GM19043 (cell line): ENCODE measurements at regions not wholly inside any gene's neighbourhood (a gene's known extent, or its start where the extent isn't known, plus 50 kb on each side); places are given as distances from the start of the nearest gene placed in this dataset.

Source experiments
- ATAC-seq: cut with Tn5 transposase; IDR thresholded peaks from one replicate; pipeline ENCODE4 v1.9.1; 2021; ENCODE audit warnings: low read depth; ENCODE audit not compliant: unreplicated experiment

- no peak for ATAC-seq
Observed at GRCh38 chr12:92585115-92585727, 117.6 kb upstream of the PLEKHG7 start.

- ATAC-seq: no peak
Observed at GRCh38 chr12:92583910-92584309, 118.9 kb upstream of the PLEKHG7 start.

GRCh38 chr12:92582893-92583292, 119.9 kb upstream of the PLEKHG7 start:
- no peak for ATAC-seq

- no peak for ATAC-seq
Observed at GRCh38 chr12:92582475-92582874, 120.3 kb upstream of the PLEKHG7 start.

GRCh38 chr12:92581604-92582003, 121.2 kb upstream of the PLEKHG7 start:
- no peak for ATAC-seq

GRCh38 chr12:92574911-92575570, 127.7 kb upstream of the PLEKHG7 start:
- ATAC-seq: no peak

- ATAC-seq: no peak
Observed at GRCh38 chr12:92574051-92574783, 128.6 kb upstream of the PLEKHG7 start.

- no peak for ATAC-seq
Observed at GRCh38 chr12:92573104-92573503, 129.7 kb upstream of the PLEKHG7 start.

GRCh38 chr12:92571844-92572543, 130.8 kb upstream of the PLEKHG7 start:
- ATAC-seq: no peak

GRCh38 chr12:92571169-92571568, 131.6 kb upstream of the PLEKHG7 start:
- ATAC-seq: no peak

GRCh38 chr12:92570056-92570753, 132.6 kb upstream of the PLEKHG7 start:
- peak; percentile 92 for ATAC-seq

GRCh38 chr12:92568691-92569090, 134.1 kb upstream of the PLEKHG7 start:
- no peak for ATAC-seq

GRCh38 chr12:92566448-92567019, 136.3 kb upstream of the PLEKHG7 start:
- no peak for ATAC-seq

GRCh38 chr12:92563819-92564218, 139.0 kb upstream of the PLEKHG7 start:
- ATAC-seq: no peak

- no peak for ATAC-seq
Observed at GRCh38 chr12:92562063-92562734, 140.6 kb upstream of the PLEKHG7 start.

GRCh38 chr12:92561543-92561899, 141.3 kb upstream of the PLEKHG7 start:
- no peak for ATAC-seq

GRCh38 chr12:92560713-92561542, 141.9 kb upstream of the PLEKHG7 start:
- no peak for ATAC-seq

- no peak for ATAC-seq
Observed at GRCh38 chr12:92558806-92559205, 144.0 kb upstream of the PLEKHG7 start.

GRCh38 chr12:92558215-92558773, 144.5 kb upstream of the PLEKHG7 start:
- ATAC-seq: no peak
